Fibroblast of the aortic adventitia (primary cell): ENCODE measurements at regions not wholly inside any gene's neighbourhood (a gene's known extent, or its start where the extent isn't known, plus 50 kb on each side); places are given as distances from the start of the nearest gene placed in this dataset.

Experiments
- DNase-seq: peaks from one replicate; pipeline ENCODE4 v3.0.0-alpha.2; 2010; ENCODE audit warnings: low read depth
- H3K4me3 ChIP-seq: 2 replicates; pipeline ENCODE4 v1.5.1; 2011; ENCODE audit warnings: low read depth, mild to moderate bottlenecking, control low read depth, low read length, moderate library complexity
- CTCF ChIP-seq: IDR thresholded peaks from 2 replicates; pipeline ENCODE4 v1.5.1; 2011; ENCODE audit warnings: mild to moderate bottlenecking, low read length, control low read depth, inconsistent platforms; ENCODE audit not compliant: insufficient read depth

GRCh38 chr10:131642966-131643365 lies 257.8 kb upstream of the PPP2R2D start:
- TF ChIP-seq CTCF, result no peak
- H3K4me3 ChIP-seq, result no peak overlapping the region
- no peak for DNase-seq

GRCh38 chr10:131644289-131644688 lies 256.5 kb upstream of the PPP2R2D start:
- no peak for TF ChIP-seq CTCF
- no peak for DNase-seq
- H3K4me3 ChIP-seq, result no peak overlapping the region

GRCh38 chr10:131644864-131645658 lies 255.7 kb upstream of the PPP2R2D start:
- no peak for DNase-seq
- TF ChIP-seq CTCF, result no peak
- no peak overlapping the region for H3K4me3 ChIP-seq

GRCh38 chr10:131645756-131646155 lies 255.1 kb upstream of the PPP2R2D start:
- no peak for DNase-seq
- no peak for TF ChIP-seq CTCF
- H3K4me3 ChIP-seq, result no peak overlapping the region

- no peak for DNase-seq
- TF ChIP-seq CTCF, result no peak
- no peak overlapping the region for H3K4me3 ChIP-seq
Observed at GRCh38 chr10:131646551-131647525, 254.0 kb upstream of the PPP2R2D start.

GRCh38 chr10:131647789-131648188 lies 253.0 kb upstream of the PPP2R2D start:
- TF ChIP-seq CTCF, result no peak
- DNase-seq, result no peak
- H3K4me3 ChIP-seq, result no peak overlapping the region
